Stimulated activated CD8-positive, alpha-beta memory T cell treated with anti-CD3 and anti-CD28 coated beads, Interleukin-7, amount 100 ng/mL, for 1 hour (primary cell): ENCODE measurements at regions not wholly inside any gene's neighbourhood (a gene's known extent, or its start where the extent isn't known, plus 50 kb on each side); places are given as distances from the start of the nearest gene placed in this dataset.

Experiments used
- DNase-seq, 2 donors: peaks; one replicate each; pipeline ENCODE4 v3.0.0-alpha.2; 2020; ENCODE audit warnings: low read depth in 2 of 2

DNA sequence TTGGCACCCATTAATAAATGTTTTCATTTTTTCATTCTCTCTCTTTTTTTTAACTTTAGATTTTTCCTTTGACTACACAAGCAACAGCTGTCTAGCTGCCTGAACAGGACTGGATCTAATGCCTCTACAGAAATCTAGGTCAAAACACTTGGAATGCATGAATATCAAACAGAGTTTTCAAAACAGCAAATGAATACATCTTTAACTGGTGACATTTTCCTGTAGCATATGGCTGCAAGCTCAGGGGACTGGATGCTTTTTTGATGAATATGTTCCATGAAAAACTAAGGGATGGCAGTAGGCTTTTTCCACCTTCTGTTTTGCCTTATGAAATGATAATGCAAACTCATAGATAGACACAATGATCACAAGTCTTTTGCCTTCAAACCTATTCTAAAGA lies 661.7 kb downstream of the MCTP2 start:
- no peak for DNase-seq

DNA sequence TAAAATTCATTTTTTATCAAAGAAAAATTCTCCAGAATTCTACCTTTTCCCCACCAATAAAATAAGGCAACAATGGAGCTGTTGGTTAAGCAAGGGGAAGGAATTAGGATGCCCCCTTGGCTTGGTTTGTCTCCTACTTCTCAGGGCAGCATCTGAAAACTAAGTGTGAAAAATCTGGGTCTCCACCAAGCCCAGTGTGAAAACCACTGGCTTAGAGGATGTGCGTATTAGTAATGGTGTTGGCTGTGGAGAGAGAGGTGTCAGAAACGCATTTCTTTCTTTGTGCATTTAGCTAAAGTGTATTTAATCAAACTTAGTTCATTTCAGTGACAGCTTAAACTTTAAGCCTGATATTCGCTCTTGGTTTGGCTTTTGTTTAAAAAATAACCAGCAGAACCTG lies 662.7 kb downstream of the MCTP2 start:
- DNase-seq, result no peak

DNA sequence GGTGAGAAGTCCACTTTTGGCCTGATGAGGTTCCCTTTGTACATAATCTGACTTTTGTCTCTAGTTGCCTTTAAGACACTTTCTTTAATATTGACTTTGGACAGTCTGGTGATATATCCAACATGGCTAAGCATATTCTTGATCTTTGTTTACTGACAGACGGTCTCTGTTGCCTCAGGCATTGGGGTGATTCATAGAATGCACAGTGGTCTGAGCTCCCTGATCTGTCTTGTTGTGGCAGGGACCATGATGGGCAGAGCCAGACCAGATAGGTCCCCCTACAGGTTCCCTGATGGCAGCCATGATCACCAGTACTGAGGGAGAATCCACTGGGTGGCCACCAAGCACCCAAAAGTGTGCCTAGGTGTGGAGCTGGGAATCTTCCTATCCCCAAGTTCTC lies 678.1 kb downstream of the MCTP2 start:
- DNase-seq, result no peak

DNA sequence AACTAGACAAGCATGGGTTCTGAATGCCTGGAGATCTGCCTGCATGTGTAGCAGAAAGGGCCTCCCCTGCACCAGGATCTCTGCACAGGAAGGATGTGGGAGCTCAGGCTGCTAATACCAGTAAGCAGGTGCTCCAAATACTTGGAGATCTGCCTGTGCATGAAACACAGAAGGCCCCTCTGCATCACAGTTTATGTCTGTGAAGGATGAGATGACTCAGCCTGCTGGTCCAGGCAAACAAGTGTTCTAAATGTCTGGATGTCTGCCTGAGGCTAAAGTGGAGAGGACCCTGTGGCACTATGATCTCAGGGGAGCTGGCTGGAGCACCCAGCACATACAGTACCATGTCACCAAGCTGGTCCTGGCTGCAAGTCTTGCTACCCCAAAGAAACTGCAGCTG lies 678.8 kb downstream of the MCTP2 start:
- DNase-seq, result no peak

DNA sequence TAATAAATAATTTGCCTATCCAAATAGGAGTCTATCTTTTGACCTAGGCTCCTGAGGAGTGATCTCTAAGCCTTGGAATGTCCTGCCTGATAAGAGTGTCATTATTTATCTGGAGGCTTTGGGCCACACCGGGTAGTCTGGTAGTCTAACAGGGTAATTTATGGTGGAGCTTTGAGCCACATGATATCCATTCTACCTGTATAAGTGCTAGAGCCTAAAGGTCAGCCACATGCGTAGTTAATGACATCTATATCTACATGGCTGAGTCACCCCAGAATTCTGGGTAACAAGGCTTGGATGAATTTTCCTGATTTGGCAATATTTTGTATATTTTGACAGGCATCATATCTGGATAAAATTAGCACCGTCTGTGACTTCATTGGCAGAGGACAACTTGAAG lies 681.4 kb downstream of the MCTP2 start:
- DNase-seq, result no peak

DNA sequence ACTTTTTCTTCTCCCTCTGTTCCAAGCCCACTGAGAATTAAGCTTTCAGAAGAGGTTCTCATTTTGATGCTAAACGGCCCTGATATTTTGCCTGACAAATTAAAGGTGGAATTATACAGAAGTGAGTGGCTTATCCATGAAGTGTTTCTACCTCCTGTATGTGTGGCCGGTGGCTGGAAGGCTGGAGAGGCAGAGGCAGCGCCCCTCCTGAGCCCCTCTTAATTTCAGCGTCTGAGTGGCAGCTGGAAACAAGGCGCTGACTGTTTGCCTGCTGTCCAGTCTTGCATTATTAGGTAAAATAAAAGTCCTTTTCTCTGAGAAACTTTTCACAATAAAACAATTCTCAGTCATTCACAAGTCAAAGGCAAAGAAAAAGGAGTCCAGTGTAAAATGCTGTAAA lies 685.7 kb downstream of the MCTP2 start:
- no peak for DNase-seq

DNA sequence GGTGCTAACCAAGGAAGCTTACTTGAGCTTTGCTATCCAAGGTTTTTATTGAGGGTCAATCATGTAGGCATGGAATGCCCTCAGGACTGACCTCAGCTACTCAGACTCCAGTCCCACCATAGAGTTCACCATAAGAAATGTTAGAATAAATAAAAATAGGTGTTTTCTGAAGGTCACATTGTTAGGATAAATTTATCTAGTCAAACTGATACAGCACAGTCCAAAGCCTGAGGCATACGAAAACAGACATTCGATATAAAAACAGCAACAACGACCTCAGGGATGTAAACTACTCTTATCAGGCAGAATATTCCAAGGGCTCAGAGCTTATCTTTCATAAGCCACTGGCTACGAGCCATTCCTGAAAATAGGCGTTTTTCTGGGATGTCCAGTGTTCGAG lies 690.6 kb downstream of the MCTP2 start:
- DNase-seq, result no peak

DNA sequence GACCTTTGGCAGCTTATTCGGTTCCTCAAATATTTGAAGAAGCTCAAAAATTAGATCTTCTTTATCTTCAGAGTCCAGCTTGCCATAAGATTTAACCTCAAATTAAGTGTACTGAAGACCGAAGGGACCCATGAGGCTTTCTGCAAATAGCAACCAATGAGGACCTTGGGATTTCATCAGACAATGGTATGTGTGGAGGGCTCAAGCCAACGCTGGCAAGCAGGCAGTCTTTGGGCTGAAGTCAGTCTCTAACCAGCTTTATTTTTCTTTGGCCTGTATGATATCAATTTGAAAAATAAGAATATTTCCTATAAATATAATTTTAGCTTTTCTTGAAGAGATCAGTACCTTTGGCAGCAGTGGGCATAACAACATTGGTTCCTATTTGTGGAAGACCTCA lies 692.7 kb downstream of the MCTP2 start:
- DNase-seq, result no peak

DNA sequence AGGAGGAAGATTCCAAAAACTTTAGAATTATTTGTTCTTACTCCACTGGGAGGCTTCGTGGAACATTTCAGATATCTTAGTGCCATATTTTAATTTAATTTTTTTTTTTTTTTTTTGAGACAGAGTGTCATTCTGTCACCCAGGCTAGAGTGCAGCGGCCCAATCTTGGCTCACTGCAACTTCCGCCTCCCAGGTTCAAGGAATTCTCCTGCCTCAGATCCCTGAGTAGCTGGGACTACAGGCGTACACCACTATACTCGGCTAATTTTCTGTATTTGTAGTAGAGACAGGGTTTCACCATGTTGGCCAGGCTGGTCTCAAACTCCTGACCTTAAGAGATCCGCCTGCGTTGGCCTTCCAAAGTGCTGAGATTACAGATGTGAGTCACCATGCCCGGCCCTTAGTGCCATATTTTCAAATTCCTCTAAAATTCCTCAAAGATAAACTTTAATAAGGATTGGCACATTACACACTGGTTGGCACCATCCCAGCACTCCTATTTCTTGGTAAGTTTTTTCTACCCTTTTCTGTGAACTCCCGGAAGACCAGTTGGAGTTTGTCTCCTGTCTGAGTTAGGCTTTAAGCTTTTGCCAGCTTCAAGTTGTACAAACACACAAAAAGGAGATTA lies 693.7 kb downstream of the MCTP2 start:
- DNase-seq, result no peak

DNA sequence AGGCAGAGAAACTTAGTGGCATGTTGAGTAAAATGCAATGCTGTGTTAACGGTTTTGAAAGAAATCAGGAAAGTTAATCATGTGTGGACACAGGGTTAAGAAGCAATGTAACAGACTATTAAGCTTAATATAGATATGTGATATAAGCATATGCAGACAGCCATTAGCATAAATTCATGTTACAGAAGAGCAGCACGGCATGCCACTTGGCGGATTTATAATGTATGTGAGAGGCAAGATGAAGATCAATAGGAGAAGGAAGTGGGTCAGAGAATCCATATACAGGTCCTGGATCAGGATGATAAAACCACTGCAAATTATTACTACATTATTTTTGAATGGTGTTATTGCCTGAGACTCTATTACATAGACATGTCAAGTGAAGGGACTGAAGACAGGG lies 694.3 kb downstream of the MCTP2 start:
- DNase-seq, result no peak

DNA sequence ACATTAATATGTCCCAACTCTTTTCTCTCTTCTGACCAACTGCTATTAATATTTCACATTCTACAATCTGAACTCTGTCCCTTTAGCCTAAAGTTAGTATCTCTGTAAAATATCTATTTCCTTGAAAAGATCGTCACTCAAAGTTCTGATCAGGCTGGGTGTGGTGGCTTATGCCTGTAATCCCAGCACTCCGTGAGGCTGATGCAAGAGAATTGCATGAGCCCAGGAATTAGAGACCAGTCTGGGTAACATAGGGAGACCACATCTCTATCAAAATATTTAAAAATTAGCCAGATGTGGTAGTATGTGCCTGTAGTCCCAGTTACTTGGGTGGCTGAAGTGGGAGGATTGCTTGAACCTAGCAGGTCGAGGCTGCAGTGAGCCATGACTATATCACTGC lies 695.6 kb downstream of the MCTP2 start:
- no peak for DNase-seq

DNA sequence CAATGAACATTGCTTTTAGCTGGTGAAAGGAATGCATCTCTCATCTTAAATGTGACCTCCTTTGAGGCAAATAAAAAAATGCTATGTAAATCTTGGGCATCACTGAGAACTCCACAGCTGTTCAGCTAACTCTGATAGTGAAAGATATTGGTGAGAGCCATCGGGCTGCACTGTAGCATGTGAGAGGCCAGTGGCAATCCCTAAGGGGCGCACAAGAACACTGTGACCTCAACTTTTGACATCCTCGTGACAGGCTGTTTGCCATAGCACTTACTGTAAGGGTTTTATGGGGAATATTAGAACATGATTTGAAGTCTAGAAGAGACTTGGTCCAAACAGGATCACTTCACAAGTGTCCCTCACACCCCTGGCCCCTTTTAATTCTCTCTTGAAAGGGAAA lies 697.9 kb downstream of the MCTP2 start:
- DNase-seq, result no peak

DNA sequence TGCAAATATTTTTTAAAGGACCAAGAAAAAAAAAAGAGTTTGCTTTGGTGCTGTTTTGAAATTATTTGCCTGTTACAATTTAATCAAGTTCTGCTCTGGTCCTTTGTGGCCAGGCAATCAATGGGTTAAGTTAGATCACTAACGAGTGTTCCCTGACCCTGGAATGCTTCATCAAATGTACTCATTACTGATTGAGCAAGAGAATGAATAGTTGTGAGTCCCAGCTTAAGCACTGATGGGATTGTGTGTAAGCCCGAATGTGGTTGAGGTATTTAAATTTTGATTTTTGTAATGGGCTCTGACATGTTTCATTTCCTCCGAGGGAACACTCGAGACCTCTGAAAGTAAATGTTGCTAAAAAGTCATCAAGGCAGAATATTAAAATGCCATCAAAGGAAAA lies 699.1 kb downstream of the MCTP2 start:
- no peak for DNase-seq

DNA sequence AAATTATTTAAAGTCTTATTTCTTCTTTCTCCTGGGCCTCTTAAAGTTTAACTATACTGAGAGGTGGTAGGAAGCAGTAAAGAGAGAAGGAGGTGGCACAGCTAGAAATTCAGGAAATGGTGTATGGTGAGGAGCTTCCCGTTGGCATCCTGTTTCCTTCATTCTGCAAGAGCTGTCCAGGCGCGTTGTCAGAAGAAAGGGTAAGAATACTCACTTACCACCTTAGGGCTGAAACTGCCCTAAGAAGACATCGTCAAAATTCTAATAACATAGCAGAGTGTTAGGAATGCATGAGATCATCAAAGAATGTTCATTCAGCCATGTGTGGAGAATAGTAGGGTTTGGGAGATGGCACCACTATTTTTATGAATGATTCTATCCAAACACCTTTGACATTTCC lies 699.6 kb downstream of the MCTP2 start:
- DNase-seq, result no peak

DNA sequence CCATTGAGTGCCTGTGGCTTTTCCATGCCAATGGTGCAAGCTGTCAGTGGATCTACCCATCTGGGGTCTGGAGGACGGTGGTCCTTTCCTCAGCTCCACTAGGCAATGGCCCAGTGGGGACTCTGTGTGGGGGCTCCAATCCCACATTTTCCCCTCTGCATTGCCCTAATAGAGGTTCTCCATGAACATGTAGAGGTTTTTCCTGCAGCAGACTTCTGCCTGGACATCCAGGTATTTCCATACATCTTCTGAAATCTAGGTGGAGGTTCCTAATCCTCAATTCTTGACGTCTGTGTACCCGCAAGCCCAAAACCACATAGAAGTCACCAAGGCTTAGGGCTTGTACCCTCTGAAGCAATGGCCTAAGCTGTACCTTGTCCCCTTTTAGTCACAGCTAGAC lies 703.1 kb downstream of the MCTP2 start:
- no peak for DNase-seq

DNA sequence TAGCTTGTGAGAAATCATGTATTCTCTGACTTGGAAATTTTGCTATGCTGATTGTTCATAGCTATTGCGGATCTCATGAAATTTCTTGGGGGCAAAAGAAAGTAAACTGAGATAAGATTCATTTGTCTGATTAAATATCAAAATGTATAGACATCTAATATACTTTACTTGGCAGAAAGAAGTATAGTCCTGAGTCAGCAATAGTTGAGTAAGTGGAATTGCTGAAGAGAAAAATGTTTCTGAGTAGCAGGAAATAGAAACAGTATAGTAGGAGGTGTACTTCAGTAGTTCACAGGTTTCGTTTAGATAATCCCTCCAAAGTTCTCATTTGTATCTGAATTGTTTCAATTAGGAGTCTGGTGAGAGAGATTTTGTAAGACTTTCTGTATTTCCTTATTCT lies 705.9 kb downstream of the MCTP2 start:
- DNase-seq, result no peak

DNA sequence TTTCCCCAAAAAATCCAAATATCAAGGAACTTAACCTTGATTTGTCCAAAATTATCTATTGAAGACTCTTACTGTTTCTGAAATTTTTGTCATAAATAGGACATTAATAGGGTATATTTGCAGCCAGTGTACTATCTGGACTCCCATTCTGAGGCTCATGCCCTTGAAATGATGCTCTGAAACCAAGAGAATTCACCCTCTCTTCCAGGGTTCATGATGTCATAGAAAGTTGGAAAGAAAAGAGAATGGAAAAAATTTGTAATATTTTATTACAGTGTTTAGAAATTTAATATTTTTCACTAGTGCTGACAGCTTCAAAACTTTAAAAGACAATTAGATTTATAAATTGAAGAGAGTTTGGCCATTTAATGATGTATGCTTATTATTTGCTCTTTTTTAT lies 712.5 kb downstream of the MCTP2 start:
- DNase-seq, result no peak

DNA sequence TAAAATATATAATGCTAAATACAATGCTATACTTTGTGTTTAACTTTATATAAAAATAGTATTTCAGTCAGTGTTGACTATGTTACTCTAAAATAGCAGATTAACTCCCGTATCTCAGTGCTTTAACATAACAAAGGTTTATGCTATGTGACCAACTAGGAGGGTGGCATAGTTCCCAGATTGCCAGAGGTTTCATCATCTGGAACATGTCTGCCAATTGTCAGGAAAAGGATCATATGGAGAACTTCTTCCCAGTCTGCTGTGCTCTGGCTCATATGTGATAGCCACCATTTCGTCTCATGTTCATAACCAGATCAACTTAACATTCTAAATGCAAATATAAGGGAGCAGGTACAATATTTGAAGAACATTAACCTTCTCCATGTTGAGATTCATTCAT lies 720.2 kb downstream of the MCTP2 start:
- DNase-seq, result no peak

DNA sequence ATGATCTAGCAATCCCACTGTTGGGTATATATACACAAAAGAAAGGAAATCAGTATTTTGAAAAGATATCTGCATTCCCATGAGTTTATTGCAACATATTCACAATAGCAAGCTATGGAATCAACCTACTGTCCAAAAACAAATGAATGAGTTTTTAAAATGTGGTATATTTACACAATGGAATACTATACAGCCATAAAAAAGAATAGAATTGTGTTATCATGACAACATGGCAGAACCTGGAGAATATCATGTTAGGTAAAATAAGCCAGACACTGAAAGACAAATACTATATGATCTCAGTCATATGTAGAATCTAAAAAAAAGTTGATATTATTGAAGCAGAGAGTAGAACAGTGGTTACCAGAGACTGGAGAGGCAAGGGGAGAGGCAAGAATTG lies 732.6 kb downstream of the MCTP2 start:
- DNase-seq, result no peak

DNA sequence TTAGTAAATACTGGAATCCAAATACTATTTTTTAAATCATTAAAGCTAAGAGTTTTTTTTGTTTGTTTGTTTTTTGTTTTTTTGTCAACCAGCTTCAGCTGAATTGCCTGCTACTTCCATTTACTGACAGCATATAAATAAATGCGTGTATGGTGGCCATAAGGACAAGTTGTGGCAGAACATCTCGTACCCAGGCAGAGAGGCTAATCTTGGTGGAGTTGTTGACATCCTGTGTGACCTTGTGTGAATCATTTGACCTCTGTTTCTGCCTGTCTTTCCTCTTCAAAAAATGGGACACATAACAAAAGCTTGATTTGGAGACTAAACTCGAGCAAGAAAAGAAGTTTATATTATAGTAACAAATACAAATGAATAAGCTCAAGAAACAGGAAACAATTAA lies 734.2 kb downstream of the MCTP2 start:
- DNase-seq, result no peak

DNA sequence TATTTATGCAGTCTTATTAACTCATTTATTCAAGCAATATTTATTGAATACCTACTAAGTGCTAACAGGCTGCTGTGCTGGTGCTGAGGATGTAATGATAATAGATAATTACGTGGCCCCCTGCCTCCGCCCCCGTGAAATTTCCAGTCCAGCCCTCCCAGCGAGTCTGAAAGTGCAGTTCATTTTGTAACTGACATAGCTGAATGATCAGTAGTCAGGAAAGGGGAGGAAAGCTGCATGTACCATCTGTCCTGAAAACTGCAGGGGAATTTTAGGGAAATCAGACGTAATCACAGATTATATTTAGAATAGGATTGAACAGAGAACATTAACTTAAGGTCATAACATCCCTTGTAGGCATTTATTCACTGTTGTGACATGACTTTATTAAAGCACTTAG lies 736.8 kb downstream of the MCTP2 start:
- DNase-seq, result no peak

DNA sequence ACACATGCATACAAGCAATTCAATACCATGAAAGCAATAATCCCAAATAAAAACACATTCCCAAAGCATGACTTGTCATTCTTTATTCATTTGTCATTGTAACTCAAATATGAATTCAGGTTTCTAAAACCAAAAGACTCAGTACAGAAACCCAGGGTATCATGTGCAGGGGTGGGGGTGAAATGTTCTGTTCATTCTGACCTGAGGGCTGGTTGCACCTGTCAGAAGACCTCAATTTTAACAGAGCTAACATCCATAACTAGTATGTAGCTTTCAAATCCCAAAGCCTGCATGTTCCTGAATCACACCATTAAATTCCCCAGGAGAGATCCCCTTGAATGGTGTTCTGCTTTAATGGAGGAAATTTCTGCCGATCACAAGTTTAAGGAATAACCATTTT lies 738.7 kb downstream of the MCTP2 start:
- DNase-seq, result no peak

DNA sequence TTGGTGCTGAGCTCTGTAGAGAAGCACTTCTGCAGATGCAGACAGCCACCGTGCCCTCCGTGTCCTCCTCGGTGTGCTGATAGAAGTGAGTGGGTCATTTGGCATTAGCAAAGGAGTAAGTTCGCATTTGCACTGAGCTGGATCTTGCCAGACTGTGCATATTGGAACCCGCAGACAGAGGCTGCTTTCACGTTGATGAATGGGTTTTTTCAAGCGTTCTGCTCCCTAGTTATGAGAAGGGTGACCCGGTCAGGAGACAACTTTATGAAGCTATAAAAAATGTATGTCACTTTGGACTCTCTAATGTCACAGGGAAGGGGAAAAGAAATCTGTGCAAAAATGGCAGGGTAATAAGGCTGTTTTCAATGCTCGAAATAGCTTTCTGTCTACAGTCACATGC lies 739.4 kb downstream of the MCTP2 start:
- no peak for DNase-seq

DNA sequence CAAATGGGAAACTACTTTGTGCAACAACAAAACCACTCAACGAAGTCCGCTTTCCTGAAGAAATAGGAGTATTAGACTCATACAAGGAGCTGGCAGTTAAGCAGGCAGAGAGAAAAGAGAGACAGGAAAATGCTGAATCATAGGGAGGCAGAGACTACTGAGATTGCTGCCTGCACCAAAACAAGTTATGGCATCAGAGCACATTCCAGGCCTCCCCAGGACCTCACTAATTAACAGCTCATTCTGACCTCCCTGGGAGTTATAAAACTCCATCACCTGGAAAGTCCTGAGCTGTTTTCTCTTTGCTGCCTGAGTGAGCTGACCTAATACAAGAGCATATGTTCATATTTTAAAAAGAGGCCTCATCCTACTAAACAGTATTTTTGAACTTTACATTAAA lies 741.0 kb downstream of the MCTP2 start:
- no peak for DNase-seq

DNA sequence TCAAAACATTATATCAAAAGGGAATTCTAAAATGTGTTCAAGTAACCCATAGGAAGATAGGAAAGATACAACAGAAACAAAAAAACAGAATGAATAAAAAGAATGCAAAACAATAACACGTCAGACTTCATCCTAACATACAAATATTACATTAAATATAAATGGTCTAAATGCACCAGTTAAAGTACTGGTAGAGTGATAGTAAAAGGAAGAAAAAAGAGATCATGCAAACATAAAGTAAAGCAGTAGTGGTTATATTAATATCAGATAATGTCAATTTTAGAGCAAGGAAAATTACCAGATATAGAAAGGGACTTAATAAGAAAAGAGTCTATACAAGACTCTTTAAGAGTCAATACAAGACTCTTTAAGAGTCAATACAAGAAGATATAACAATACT lies 755.7 kb downstream of the MCTP2 start:
- DNase-seq, result no peak
